ENCODE measurements at regions not wholly inside any gene's neighbourhood (a gene's known extent, or its start where the extent isn't known, plus 50 kb on each side); places are given as distances from the start of the nearest gene placed in this dataset.

- peaks cover 3% of the 10 kb centered on the region; the same call in 1 of the 2 replicates for H3K27me3 ChIP-seq (ENCODE audit: low read depth)
- H3K36me3 ChIP-seq (replicated peaks) = no peaks in the 10 kb centered on the region
- in situ Hi-C loops (cut with MboI; ENCODE audit: low sequenced_read_pairs) = no loop called here
- H3K4me3 ChIP-seq = no peak overlapping the region
- DNase-seq (ENCODE audit: low spot score in 2 of 2) = no peak
- no peaks in the 10 kb centered on the region for H3K4me1 ChIP-seq
- H3K9me3 ChIP-seq = no peaks in the 10 kb centered on the region
Observed at GRCh38 chr1:14137411-14138134, 437.6 kb downstream of the PRDM2 start.

GRCh38 chr1:14138135-14138506 is 438.1 kb downstream of the PRDM2 start:
- peaks cover 3% of the 10 kb centered on the region; the same call in 1 of the 2 replicates for H3K27me3 ChIP-seq (ENCODE audit: low read depth)
- H3K36me3 ChIP-seq (replicated peaks) = no peaks in the 10 kb centered on the region
- no peaks in the 10 kb centered on the region for H3K4me1 ChIP-seq
- no peak overlapping the region for H3K4me3 ChIP-seq
- DNase-seq (ENCODE audit: low spot score in 2 of 2) = no peak
- in situ Hi-C loops (cut with MboI; ENCODE audit: low sequenced_read_pairs) = no loop called here
- no peaks in the 10 kb centered on the region for H3K9me3 ChIP-seq

GRCh38 chr1:14138687-14139086 is 438.7 kb downstream of the PRDM2 start:
- no peak for DNase-seq (ENCODE audit: low spot score in 2 of 2)
- in situ Hi-C loops (cut with MboI; ENCODE audit: low sequenced_read_pairs) = no loop called here
- no peak overlapping the region for H3K4me3 ChIP-seq
- H3K27me3 ChIP-seq (ENCODE audit: low read depth) = peaks cover 3% of the 10 kb centered on the region; the same call in 1 of the 2 replicates
- H3K36me3 ChIP-seq (replicated peaks) = no peaks in the 10 kb centered on the region
- H3K9me3 ChIP-seq = no peaks in the 10 kb centered on the region
- H3K4me1 ChIP-seq = no peaks in the 10 kb centered on the region

DNA sequence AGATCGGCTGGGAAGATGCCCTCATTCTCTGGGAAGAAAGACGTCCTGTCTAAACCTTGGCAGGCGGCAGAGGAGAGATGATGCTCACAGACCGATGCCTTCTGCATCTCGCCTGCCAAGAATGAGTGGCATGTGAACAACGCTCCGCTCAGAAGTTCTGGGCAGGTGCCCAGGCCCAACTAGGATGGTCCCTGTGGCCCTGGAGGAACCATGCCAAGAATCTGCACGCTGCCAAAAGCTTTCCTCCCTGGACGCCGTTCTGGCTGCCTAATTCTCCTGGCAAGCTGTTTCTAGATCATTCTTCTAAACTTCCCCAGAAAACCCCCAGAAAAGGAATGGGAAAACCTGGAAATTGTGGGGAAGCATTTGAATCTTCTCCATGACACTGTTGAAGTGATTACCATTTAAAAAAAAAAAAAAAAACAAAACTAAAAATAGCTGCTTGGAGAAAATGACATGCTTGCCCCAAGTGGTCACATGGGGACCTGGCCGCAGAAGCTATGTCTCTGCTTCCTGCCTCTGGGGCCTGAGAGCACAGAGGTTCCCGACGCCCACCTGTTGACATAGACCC is 440.9 kb downstream of the PRDM2 start:
- Histone ChIP-seq H3K4me1 (no peaks in the 10 kb centered on the region), H3K36me3 (replicated peaks) (no peaks in the 10 kb centered on the region), H3K4me3 (no peak overlapping the region), H3K27me3 (ENCODE audit: low read depth) (peaks cover 3% of the 10 kb centered on the region; the same call in 1 of the 2 replicates), H3K9me3 (no peaks in the 10 kb centered on the region)
- DNase-seq (ENCODE audit: low spot score in 2 of 2) = no peak
- in situ Hi-C loops (cut with MboI; ENCODE audit: low sequenced_read_pairs) = no loop called here

GRCh38 chr1:14141656-14142055 is 441.7 kb downstream of the PRDM2 start:
- Histone ChIP-seq H3K36me3 (replicated peaks) (no peaks in the 10 kb centered on the region), H3K9me3 (no peaks in the 10 kb centered on the region), H3K4me1 (no peaks in the 10 kb centered on the region), H3K27me3 (ENCODE audit: low read depth) (peaks cover 3% of the 10 kb centered on the region; the same call in 1 of the 2 replicates), H3K4me3 (no peak overlapping the region)
- in situ Hi-C loops (cut with MboI; ENCODE audit: low sequenced_read_pairs) = no loop called here
- no peak for DNase-seq (ENCODE audit: low spot score in 2 of 2)

DNA sequence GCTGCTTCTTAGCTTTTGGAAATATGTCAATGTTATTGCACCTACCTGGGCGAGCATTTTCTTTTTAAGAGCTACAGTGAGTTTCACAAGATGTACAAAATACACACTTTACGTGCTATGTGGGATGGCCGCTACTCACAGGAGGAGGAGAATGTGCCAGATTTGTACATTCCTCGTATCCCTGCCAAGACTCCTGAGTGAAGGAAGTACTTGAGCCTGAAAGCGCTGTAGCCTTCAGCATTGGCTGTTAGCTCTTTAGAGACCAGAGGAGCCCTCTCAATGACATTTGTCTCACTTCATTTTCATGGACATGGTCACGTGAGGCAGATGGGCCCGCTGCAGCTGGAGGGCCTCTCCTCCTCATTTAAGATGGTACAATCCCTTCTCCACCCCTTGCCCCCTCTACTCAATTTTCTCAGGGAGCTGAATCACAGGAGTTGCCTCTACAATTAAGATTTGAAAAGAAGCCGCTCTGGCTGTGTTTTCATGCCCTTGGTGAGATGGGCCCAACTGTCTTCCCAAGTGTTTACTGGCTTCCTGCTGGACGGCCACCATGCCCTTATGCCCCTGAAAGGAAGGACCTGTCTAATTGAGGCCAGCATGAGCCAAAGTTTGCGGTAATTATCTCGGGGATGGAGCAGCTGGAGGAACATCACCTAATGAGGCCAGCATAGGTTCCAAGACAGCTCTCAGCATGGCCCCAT is 442.6 kb downstream of the PRDM2 start:
- Histone ChIP-seq H3K27me3 (ENCODE audit: low read depth) (peaks cover 3% of the 10 kb centered on the region; the same call in 1 of the 2 replicates), H3K4me1 (no peaks in the 10 kb centered on the region), H3K4me3 (no peak overlapping the region), H3K36me3 (replicated peaks) (no peaks in the 10 kb centered on the region), H3K9me3 (no peaks in the 10 kb centered on the region)
- DNase-seq (ENCODE audit: low spot score in 2 of 2) = no peak
- in situ Hi-C loops (cut with MboI; ENCODE audit: low sequenced_read_pairs) = no loop called here

GRCh38 chr1:14143777-14144176 is 443.8 kb downstream of the PRDM2 start:
- in situ Hi-C loops (cut with MboI; ENCODE audit: low sequenced_read_pairs) = no loop called here
- Histone ChIP-seq H3K9me3 (no peaks in the 10 kb centered on the region), H3K4me3 (no peak overlapping the region), H3K27me3 (ENCODE audit: low read depth) (peaks cover 3% of the 10 kb centered on the region; the same call in 1 of the 2 replicates), H3K4me1 (no peaks in the 10 kb centered on the region), H3K36me3 (replicated peaks) (no peaks in the 10 kb centered on the region)
- DNase-seq (ENCODE audit: low spot score in 2 of 2) = no peak

GRCh38 chr1:14148526-14148925 is 448.5 kb downstream of the PRDM2 start:
- no peak overlapping the region for H3K4me3 ChIP-seq
- H3K36me3 ChIP-seq (replicated peaks) = no peaks in the 10 kb centered on the region
- H3K4me1 ChIP-seq = no peaks in the 10 kb centered on the region
- no peak for DNase-seq (ENCODE audit: low spot score in 2 of 2)
- no peaks in the 10 kb centered on the region for H3K9me3 ChIP-seq
- peaks cover 3% of the 10 kb centered on the region; the same call in 1 of the 2 replicates for H3K27me3 ChIP-seq (ENCODE audit: low read depth)
- in situ Hi-C loops (cut with MboI; ENCODE audit: low sequenced_read_pairs) = no loop called here

- Histone ChIP-seq H3K4me1 (no peaks in the 10 kb centered on the region), H3K36me3 (replicated peaks) (no peaks in the 10 kb centered on the region), H3K9me3 (no peaks in the 10 kb centered on the region), H3K27me3 (ENCODE audit: low read depth) (peaks cover 3% of the 10 kb centered on the region; the same call in 1 of the 2 replicates), H3K4me3 (no peak overlapping the region)
- in situ Hi-C loops (cut with MboI; ENCODE audit: low sequenced_read_pairs) = no loop called here
- DNase-seq (ENCODE audit: low spot score in 2 of 2) = no peak
Observed at GRCh38 chr1:14149431-14149830, 449.1 kb upstream of the KAZN start.

DNA sequence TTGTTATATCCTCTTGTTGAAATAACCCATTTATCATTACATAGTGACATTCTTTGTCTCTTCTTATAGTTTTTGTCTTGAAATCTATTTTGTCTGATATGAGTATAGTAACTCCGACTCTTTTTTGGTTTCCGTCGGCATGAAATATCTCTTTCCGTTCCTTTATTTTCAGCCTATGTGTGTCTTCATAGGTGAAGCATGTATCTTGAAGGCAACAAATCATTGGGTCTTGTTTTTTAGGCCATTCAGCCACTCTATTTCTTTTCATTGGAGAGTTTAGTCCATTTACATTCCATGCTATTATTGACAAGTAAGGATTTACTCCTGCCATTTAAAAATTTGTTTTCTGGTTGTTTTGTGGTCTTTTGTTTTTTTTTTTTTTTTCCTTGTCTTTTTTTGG is 441.9 kb upstream of the KAZN start:
- in situ Hi-C loops (cut with MboI; ENCODE audit: low sequenced_read_pairs) = no loop called here
- H3K9me3 ChIP-seq = no peaks in the 10 kb centered on the region
- no peak for DNase-seq (ENCODE audit: low spot score in 2 of 2)

GRCh38 chr1:14160781-14161180 is 437.7 kb upstream of the KAZN start:
- H3K4me1 ChIP-seq = no peaks in the 10 kb centered on the region
- no peaks in the 10 kb centered on the region for H3K27me3 ChIP-seq (ENCODE audit: low read depth)
- H3K4me3 ChIP-seq = no peak overlapping the region
- DNase-seq (ENCODE audit: low spot score in 2 of 2) = no peak
- H3K9me3 ChIP-seq = no peaks in the 10 kb centered on the region
- H3K36me3 ChIP-seq (replicated peaks) = no peaks in the 10 kb centered on the region
- in situ Hi-C loops (cut with MboI; ENCODE audit: low sequenced_read_pairs) = no loop called here

More for the DNA sequence above, 441.9 kb upstream of the KAZN start:
- H3K27me3 ChIP-seq (ENCODE audit: low read depth) = no peaks in the 10 kb centered on the region
- no peak overlapping the region for H3K4me3 ChIP-seq
- no peaks in the 10 kb centered on the region for H3K36me3 ChIP-seq (replicated peaks)
- no peaks in the 10 kb centered on the region for H3K4me1 ChIP-seq

DNA sequence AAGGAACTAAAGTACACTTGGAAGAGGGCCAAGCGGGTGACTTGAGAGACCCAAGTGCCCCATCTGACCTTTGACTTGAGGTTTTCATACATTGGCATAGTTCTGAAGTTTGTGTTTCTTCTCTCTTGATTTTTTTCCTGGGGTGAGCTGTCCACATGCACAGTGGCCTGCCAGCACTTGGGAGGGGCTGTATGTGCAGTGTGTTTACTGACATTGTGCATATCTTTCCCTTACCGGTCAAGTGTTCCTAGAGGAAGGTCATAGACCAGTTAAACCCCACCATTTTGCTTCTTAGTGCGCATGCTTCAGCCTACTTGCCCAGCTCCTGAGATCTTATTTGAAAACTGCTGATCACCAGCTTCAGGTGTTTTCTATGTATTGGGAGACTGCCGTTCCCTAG is 435.2 kb upstream of the KAZN start:
- Histone ChIP-seq H3K9me3 (no peaks in the 10 kb centered on the region), H3K4me3 (no peak overlapping the region), H3K27me3 (ENCODE audit: low read depth) (no peaks in the 10 kb centered on the region), H3K4me1 (no peaks in the 10 kb centered on the region), H3K36me3 (replicated peaks) (no peaks in the 10 kb centered on the region)
- in situ Hi-C loops (cut with MboI; ENCODE audit: low sequenced_read_pairs) = no loop called here
- no peak for DNase-seq (ENCODE audit: low spot score in 2 of 2)

- Histone ChIP-seq H3K4me3 (no peak overlapping the region), H3K9me3 (no peaks in the 10 kb centered on the region), H3K4me1 (no peaks in the 10 kb centered on the region), H3K27me3 (ENCODE audit: low read depth) (no peaks in the 10 kb centered on the region), H3K36me3 (replicated peaks) (no peaks in the 10 kb centered on the region)
- no peak for DNase-seq (ENCODE audit: low spot score in 2 of 2)
- in situ Hi-C loops (cut with MboI; ENCODE audit: low sequenced_read_pairs) = no loop called here
Observed at GRCh38 chr1:14165371-14165801, 433.1 kb upstream of the KAZN start.

- no peak for DNase-seq (ENCODE audit: low spot score in 2 of 2)
- Histone ChIP-seq H3K4me1 (no peaks in the 10 kb centered on the region), H3K36me3 (replicated peaks) (no peaks in the 10 kb centered on the region), H3K27me3 (ENCODE audit: low read depth) (no peaks in the 10 kb centered on the region), H3K9me3 (no peaks in the 10 kb centered on the region), H3K4me3 (no peak overlapping the region)
- in situ Hi-C loops (cut with MboI; ENCODE audit: low sequenced_read_pairs) = no loop called here
Observed at GRCh38 chr1:14167884-14168283, 430.6 kb upstream of the KAZN start.

All from HAP-1 (cell line).